Testis (tissue), 2 donors: ENCODE measurements at regions not wholly inside any gene's neighbourhood (a gene's known extent, or its start where the extent isn't known, plus 50 kb on each side); places are given as distances from the start of the nearest gene placed in this dataset.

ENCODE experiments used
- POLR2A ChIP-seq: fragments of 450-650 bp; IDR thresholded peaks from one replicate; pipeline ENCODE4 v1.6.1; 2017; ENCODE audit warnings: antibody characterized with exemption, mild to moderate bottlenecking, moderate library complexity
- TF ChIP-seq, protein P1 (sequence below), 3 experiments: fragments of 450-650 bp in 2 of 3; fragments of 200-600 bp in 1 of 3; sonication (generic) in 1 of 3; IDR thresholded peaks; one replicate each; pipeline ENCODE4 v1.5.1; 2016 to 2019; ENCODE audit warnings: antibody characterized with exemption in 3 of 3, mild to moderate bottlenecking in 2 of 3, moderate library complexity in 1 of 3

DNA sequence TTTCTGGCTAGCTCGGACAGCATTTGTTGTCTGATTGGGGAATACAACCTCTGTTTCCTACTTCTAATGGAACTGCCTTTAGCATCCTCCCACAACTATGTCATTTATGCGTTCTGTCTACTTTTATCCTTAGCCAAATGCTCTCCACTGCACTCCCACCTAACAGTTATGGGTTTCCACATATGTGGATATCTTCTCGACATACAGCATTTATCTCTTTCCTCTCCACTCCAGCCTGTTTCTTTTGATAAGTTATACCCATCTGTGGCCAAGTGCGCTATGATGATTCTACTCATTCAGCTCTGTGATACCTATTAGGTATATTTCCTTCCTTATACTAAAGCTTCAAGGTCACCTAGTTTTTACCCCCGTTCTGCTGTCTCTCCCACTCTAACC lies 122.2 kb upstream of the NAP1L1 start:
- TF ChIP-seq, protein P1, sequence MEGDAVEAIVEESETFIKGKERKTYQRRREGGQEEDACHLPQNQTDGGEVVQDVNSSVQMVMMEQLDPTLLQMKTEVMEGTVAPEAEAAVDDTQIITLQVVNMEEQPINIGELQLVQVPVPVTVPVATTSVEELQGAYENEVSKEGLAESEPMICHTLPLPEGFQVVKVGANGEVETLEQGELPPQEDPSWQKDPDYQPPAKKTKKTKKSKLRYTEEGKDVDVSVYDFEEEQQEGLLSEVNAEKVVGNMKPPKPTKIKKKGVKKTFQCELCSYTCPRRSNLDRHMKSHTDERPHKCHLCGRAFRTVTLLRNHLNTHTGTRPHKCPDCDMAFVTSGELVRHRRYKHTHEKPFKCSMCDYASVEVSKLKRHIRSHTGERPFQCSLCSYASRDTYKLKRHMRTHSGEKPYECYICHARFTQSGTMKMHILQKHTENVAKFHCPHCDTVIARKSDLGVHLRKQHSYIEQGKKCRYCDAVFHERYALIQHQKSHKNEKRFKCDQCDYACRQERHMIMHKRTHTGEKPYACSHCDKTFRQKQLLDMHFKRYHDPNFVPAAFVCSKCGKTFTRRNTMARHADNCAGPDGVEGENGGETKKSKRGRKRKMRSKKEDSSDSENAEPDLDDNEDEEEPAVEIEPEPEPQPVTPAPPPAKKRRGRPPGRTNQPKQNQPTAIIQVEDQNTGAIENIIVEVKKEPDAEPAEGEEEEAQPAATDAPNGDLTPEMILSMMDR (IDR thresholded peaks at IDR 0.05) = no peak
- no peak for TF ChIP-seq POLR2A
